ENCODE measurements at regions not wholly inside any gene's neighbourhood (a gene's known extent, or its start where the extent isn't known, plus 50 kb on each side); places are given as distances from the start of the nearest gene placed in this dataset.

DNA sequence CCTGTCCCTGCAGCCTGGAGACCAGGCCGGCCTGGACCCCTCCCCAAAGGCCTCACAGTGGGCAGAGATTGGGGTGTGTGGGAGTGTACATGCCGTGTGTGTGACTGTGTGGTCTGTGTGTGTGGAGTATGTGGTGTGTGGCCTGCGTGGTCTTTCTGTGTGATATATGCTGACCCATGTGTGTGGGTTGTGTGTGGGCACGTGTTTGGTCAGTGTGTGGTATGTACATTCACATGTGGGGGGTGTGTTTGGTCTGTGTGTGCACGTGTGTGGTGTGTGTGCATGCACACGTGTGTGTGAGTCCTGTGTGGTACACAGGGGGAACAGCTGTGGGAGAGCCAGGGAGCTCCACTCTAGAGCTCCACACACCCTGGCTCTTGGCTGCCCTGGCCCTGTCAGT, 1185.1 kb downstream of the BRD1 start (continued):
- no peak for TF ChIP-seq CTCF (conservative IDR thresholded peaks at IDR 0.05; ENCODE audit: low read depth in 2 of 2)
- TF ChIP-seq, protein P1, sequence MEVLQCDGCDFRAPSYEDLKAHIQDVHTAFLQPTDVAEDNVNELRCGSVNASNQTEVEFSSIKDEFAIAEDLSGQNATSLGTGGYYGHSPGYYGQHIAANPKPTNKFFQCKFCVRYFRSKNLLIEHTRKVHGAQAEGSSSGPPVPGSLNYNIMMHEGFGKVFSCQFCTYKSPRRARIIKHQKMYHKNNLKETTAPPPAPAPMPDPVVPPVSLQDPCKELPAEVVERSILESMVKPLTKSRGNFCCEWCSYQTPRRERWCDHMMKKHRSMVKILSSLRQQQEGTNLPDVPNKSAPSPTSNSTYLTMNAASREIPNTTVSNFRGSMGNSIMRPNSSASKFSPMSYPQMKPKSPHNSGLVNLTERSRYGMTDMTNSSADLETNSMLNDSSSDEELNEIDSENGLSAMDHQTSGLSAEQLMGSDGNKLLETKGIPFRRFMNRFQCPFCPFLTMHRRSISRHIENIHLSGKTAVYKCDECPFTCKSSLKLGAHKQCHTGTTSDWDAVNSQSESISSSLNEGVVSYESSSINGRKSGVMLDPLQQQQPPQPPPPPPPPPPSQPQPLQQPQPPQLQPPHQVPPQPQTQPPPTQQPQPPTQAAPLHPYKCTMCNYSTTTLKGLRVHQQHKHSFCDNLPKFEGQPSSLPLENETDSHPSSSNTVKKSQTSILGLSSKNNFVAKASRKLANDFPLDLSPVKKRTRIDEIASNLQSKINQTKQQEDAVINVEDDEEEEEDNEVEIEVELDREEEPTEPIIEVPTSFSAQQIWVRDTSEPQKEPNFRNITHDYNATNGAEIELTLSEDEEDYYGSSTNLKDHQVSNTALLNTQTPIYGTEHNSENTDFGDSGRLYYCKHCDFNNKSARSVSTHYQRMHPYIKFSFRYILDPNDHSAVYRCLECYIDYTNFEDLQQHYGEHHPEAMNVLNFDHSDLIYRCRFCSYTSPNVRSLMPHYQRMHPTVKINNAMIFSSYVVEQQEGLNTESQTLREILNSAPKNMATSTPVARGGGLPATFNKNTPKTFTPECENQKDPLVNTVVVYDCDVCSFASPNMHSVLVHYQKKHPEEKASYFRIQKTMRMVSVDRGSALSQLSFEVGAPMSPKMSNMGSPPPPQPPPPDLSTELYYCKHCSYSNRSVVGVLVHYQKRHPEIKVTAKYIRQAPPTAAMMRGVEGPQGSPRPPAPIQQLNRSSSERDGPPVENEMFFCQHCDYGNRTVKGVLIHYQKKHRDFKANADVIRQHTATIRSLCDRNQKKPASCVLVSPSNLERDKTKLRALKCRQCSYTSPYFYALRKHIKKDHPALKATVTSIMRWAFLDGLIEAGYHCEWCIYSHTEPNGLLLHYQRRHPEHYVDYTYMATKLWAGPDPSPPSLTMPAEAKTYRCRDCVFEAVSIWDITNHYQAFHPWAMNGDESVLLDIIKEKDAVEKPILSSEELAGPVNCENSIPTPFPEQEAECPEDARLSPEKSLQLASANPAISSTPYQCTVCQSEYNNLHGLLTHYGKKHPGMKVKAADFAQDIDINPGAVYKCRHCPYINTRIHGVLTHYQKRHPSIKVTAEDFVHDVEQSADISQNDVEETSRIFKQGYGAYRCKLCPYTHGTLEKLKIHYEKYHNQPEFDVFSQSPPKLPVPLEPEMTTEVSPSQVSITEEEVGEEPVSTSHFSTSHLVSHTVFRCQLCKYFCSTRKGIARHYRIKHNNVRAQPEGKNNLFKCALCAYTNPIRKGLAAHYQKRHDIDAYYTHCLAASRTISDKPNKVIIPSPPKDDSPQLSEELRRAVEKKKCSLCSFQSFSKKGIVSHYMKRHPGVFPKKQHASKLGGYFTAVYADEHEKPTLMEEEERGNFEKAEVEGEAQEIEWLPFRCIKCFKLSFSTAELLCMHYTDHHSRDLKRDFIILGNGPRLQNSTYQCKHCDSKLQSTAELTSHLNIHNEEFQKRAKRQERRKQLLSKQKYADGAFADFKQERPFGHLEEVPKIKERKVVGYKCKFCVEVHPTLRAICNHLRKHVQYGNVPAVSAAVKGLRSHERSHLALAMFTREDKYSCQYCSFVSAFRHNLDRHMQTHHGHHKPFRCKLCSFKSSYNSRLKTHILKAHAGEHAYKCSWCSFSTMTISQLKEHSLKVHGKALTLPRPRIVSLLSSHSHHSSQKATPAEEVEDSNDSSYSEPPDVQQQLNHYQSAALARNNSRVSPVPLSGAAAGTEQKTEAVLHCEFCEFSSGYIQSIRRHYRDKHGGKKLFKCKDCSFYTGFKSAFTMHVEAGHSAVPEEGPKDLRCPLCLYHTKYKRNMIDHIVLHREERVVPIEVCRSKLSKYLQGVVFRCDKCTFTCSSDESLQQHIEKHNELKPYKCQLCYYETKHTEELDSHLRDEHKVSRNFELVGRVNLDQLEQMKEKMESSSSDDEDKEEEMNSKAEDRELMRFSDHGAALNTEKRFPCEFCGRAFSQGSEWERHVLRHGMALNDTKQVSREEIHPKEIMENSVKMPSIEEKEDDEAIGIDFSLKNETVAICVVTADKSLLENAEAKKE (CRISPR knock-in tag; IDR thresholded peaks at IDR 0.05) = no peak

GRCh38 chr22:48641906-48642475, 1185.7 kb downstream of the BRD1 start:
- no peak for ATAC-seq
- Histone ChIP-seq H3K9me2 (ENCODE audit: insufficient read depth) (no peaks in the 10 kb centered on the region), H3K79me2 (replicated peaks; ENCODE audit: insufficient read depth) (no peaks in the 10 kb centered on the region), H3K4me3 (no peak overlapping the region), H3K27ac (ENCODE audit: low read depth) (no peak overlapping the region), H3K36me3 (ENCODE audit: insufficient read depth) (no peaks in the 10 kb centered on the region), H3F3A (replicated peaks; ENCODE audit: low read depth) (no peaks in the 10 kb centered on the region), H4K20me1 (replicated peaks; ENCODE audit: insufficient read depth) (no peaks in the 10 kb centered on the region), H3K27me3 (ENCODE audit: insufficient read depth) (no peaks in the 10 kb centered on the region), H3K4me1 (ENCODE audit: insufficient read depth) (no peaks in the 10 kb centered on the region), H3K4me2 (no peak overlapping the region), H2AFZ (no peak overlapping the region)
- Mint-ChIP-seq H3K4me3 (no peak overlapping the region), H3K27ac (0 out of 2 replicates have a peak overlapping the region, but pooled peaks have one; percentile 27), H3K27me3 (ENCODE audit: insufficient read depth, low read depth, poor library complexity) (no peaks in the 10 kb centered on the region), H3K4me1 (0 out of 3 replicates have a peak, but pooled peaks cover 3% of the 10 kb centered on the region), H3K36me3 (ENCODE audit: low read depth) (no peaks in the 10 kb centered on the region; the same call in 2 of the 3 replicates), H3K9me3 (no peaks in the 10 kb centered on the region)
- no peak for DNase-seq (ENCODE audit: low spot score)
- TF ChIP-seq, protein P2, sequence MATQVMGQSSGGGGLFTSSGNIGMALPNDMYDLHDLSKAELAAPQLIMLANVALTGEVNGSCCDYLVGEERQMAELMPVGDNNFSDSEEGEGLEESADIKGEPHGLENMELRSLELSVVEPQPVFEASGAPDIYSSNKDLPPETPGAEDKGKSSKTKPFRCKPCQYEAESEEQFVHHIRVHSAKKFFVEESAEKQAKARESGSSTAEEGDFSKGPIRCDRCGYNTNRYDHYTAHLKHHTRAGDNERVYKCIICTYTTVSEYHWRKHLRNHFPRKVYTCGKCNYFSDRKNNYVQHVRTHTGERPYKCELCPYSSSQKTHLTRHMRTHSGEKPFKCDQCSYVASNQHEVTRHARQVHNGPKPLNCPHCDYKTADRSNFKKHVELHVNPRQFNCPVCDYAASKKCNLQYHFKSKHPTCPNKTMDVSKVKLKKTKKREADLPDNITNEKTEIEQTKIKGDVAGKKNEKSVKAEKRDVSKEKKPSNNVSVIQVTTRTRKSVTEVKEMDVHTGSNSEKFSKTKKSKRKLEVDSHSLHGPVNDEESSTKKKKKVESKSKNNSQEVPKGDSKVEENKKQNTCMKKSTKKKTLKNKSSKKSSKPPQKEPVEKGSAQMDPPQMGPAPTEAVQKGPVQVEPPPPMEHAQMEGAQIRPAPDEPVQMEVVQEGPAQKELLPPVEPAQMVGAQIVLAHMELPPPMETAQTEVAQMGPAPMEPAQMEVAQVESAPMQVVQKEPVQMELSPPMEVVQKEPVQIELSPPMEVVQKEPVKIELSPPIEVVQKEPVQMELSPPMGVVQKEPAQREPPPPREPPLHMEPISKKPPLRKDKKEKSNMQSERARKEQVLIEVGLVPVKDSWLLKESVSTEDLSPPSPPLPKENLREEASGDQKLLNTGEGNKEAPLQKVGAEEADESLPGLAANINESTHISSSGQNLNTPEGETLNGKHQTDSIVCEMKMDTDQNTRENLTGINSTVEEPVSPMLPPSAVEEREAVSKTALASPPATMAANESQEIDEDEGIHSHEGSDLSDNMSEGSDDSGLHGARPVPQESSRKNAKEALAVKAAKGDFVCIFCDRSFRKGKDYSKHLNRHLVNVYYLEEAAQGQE (IDR thresholded peaks at IDR 0.05; ENCODE audit: unreplicated experiment) = no peak

Data from GM23338 (cell line).